ENCODE measurements at regions not wholly inside any gene's neighbourhood (a gene's known extent, or its start where the extent isn't known, plus 50 kb on each side); places are given as distances from the start of the nearest gene placed in this dataset.
"Not testable (repeated sequence)": the region's sequence is repeated elsewhere in the genome, so short reads cannot be mapped to it uniquely, and the experiment has no call there.

GRCh38 chr1:229922249-229922648 is 144.8 kb upstream of the GALNT2 start:
- TF ChIP-seq CTCF (IDR thresholded peaks at IDR 0.05): no peak
- Mint-ChIP-seq H3K27ac (ENCODE audit: unreplicated experiment) (no peak overlapping the region), H3K27me3 (ENCODE audit: unreplicated experiment) (peaks cover 14% of the 10 kb centered on the region), H3K4me1 (ENCODE audit: unreplicated experiment) (peaks cover 12% of the 10 kb centered on the region), H3K9me3 (ENCODE audit: unreplicated experiment) (no peaks in the 10 kb centered on the region), H3K4me3 (ENCODE audit: unreplicated experiment) (no peak overlapping the region), H3K36me3 (ENCODE audit: unreplicated experiment) (no peaks in the 10 kb centered on the region)
- no peak for DNase-seq (ENCODE audit: extremely low spot score, unreplicated experiment)

- H3K27ac Mint-ChIP-seq (ENCODE audit: unreplicated experiment): no peak overlapping the region
Measured at GRCh38 chr1:229924639-229925038, 142.4 kb upstream of the GALNT2 start.

GRCh38 chr1:229928767-229929166 is 138.3 kb upstream of the GALNT2 start:
- no peak overlapping the region for H3K27ac Mint-ChIP-seq (ENCODE audit: unreplicated experiment)
- H3K4me1 Mint-ChIP-seq (ENCODE audit: unreplicated experiment): peaks cover 10% of the 10 kb centered on the region
- H3K4me3 Mint-ChIP-seq (ENCODE audit: unreplicated experiment): no peak overlapping the region
- DNase-seq (ENCODE audit: extremely low spot score, unreplicated experiment): no peak
- TF ChIP-seq CTCF (IDR thresholded peaks at IDR 0.05): no peak
- no peaks in the 10 kb centered on the region for H3K36me3 Mint-ChIP-seq (ENCODE audit: unreplicated experiment)
- H3K9me3 Mint-ChIP-seq (ENCODE audit: unreplicated experiment): no peaks in the 10 kb centered on the region
- peaks cover 24% of the 10 kb centered on the region for H3K27me3 Mint-ChIP-seq (ENCODE audit: unreplicated experiment)

More at GRCh38 chr1:229924639-229925038, 142.4 kb upstream of the GALNT2 start:
- Mint-ChIP-seq H3K4me1 (ENCODE audit: unreplicated experiment) (peaks cover 12% of the 10 kb centered on the region), H3K36me3 (ENCODE audit: unreplicated experiment) (no peaks in the 10 kb centered on the region), H3K9me3 (ENCODE audit: unreplicated experiment) (no peaks in the 10 kb centered on the region), H3K4me3 (ENCODE audit: unreplicated experiment) (no peak overlapping the region), H3K27me3 (ENCODE audit: unreplicated experiment) (peaks cover 21% of the 10 kb centered on the region)
- no peak for TF ChIP-seq CTCF (IDR thresholded peaks at IDR 0.05)
- no peak for DNase-seq (ENCODE audit: extremely low spot score, unreplicated experiment)

- not testable (repeated sequence) for DNase-seq (ENCODE audit: extremely low spot score, unreplicated experiment); H3K4me3 Mint-ChIP-seq (ENCODE audit: unreplicated experiment); H3K36me3 Mint-ChIP-seq (ENCODE audit: unreplicated experiment)
Measured at GRCh38 chr1:229931751-229932150, 135.3 kb upstream of the GALNT2 start.

GRCh38 chr1:229935157-229935556 is 131.9 kb upstream of the GALNT2 start:
- H3K27me3 Mint-ChIP-seq (ENCODE audit: unreplicated experiment): peaks cover 28% of the 10 kb centered on the region
- not testable (repeated sequence) for H3K36me3 Mint-ChIP-seq (ENCODE audit: unreplicated experiment); H3K9me3 Mint-ChIP-seq (ENCODE audit: unreplicated experiment); H3K4me3 Mint-ChIP-seq (ENCODE audit: unreplicated experiment); DNase-seq (ENCODE audit: extremely low spot score, unreplicated experiment); H3K27ac Mint-ChIP-seq (ENCODE audit: unreplicated experiment)
- H3K4me1 Mint-ChIP-seq (ENCODE audit: unreplicated experiment): peaks cover 12% of the 10 kb centered on the region

More at GRCh38 chr1:229931751-229932150, 135.3 kb upstream of the GALNT2 start:
- not testable (repeated sequence) for H3K4me1 Mint-ChIP-seq (ENCODE audit: unreplicated experiment); H3K9me3 Mint-ChIP-seq (ENCODE audit: unreplicated experiment); H3K27ac Mint-ChIP-seq (ENCODE audit: unreplicated experiment)
- peaks cover 38% of the 10 kb centered on the region for H3K27me3 Mint-ChIP-seq (ENCODE audit: unreplicated experiment)

GRCh38 chr1:229938551-229938950 is 128.5 kb upstream of the GALNT2 start:
- peaks cover 23% of the 10 kb centered on the region for H3K27me3 Mint-ChIP-seq (ENCODE audit: unreplicated experiment)
- no peak overlapping the region for H3K27ac Mint-ChIP-seq (ENCODE audit: unreplicated experiment)
- no peaks in the 10 kb centered on the region for H3K36me3 Mint-ChIP-seq (ENCODE audit: unreplicated experiment)
- no peaks in the 10 kb centered on the region for H3K9me3 Mint-ChIP-seq (ENCODE audit: unreplicated experiment)
- no peak for TF ChIP-seq CTCF (IDR thresholded peaks at IDR 0.05)
- H3K4me3 Mint-ChIP-seq (ENCODE audit: unreplicated experiment): no peak overlapping the region
- H3K4me1 Mint-ChIP-seq (ENCODE audit: unreplicated experiment): peaks cover 34% of the 10 kb centered on the region
- no peak for DNase-seq (ENCODE audit: extremely low spot score, unreplicated experiment)
